Fibroblast of gingiva (primary cell): ENCODE measurements at regions not wholly inside any gene's neighbourhood (a gene's known extent, or its start where the extent isn't known, plus 50 kb on each side); places are given as distances from the start of the nearest gene placed in this dataset.

ENCODE experiments used
- DNase-seq: peaks from one replicate; pipeline ENCODE4 v3.0.0-alpha.2; 2011; ENCODE audit warnings: low read depth

- peak; percentile 12 for DNase-seq
These were observed 216.2 kb upstream of the HS6ST1 start for GRCh38 chr2:128534688-128535392.

- peak; percentile 70 for DNase-seq
These were observed 217.3 kb upstream of the HS6ST1 start for GRCh38 chr2:128535953-128536352.

GRCh38 chr2:128536925-128537620 lies 218.4 kb upstream of the HS6ST1 start:
- peak; percentile 95 for DNase-seq

- no peak for DNase-seq
These were observed 219.0 kb upstream of the HS6ST1 start for GRCh38 chr2:128537646-128538045.

GRCh38 chr2:128538396-128538795 lies 219.7 kb upstream of the HS6ST1 start:
- DNase-seq, result no peak

GRCh38 chr2:128540670-128541069 lies 222.0 kb upstream of the HS6ST1 start:
- DNase-seq, result no peak

- DNase-seq, result no peak
These were observed 222.8 kb upstream of the HS6ST1 start for GRCh38 chr2:128541448-128541847.

GRCh38 chr2:128543036-128543435 lies 224.4 kb upstream of the HS6ST1 start:
- DNase-seq, result no peak

- no peak for DNase-seq
These were observed 225.0 kb upstream of the HS6ST1 start for GRCh38 chr2:128543646-128544045.

GRCh38 chr2:128544321-128545037 lies 225.8 kb upstream of the HS6ST1 start:
- no peak for DNase-seq

GRCh38 chr2:128545085-128545484 lies 226.4 kb upstream of the HS6ST1 start:
- no peak for DNase-seq

- no peak for DNase-seq
These were observed 227.2 kb upstream of the HS6ST1 start for GRCh38 chr2:128545829-128546228.

GRCh38 chr2:128547667-128548066 lies 229.0 kb upstream of the HS6ST1 start:
- no peak for DNase-seq

GRCh38 chr2:128548461-128548891 lies 229.8 kb upstream of the HS6ST1 start:
- no peak for DNase-seq

GRCh38 chr2:128549094-128549493 lies 230.4 kb upstream of the HS6ST1 start:
- DNase-seq, result no peak

GRCh38 chr2:128549646-128550260 lies 231.1 kb upstream of the HS6ST1 start:
- DNase-seq, result no peak

- DNase-seq, result no peak
These were observed 231.7 kb upstream of the HS6ST1 start for GRCh38 chr2:128550389-128550788.

GRCh38 chr2:128550801-128551416 lies 232.2 kb upstream of the HS6ST1 start:
- no peak for DNase-seq

- DNase-seq, result no peak
These were observed 232.8 kb upstream of the HS6ST1 start for GRCh38 chr2:128551435-128551834.

- no peak for DNase-seq
These were observed 233.6 kb upstream of the HS6ST1 start for GRCh38 chr2:128552141-128552805.

- DNase-seq, result no peak
These were observed 234.3 kb upstream of the HS6ST1 start for GRCh38 chr2:128552806-128553551.
